Cardiac septum (tissue), 1 donor: ENCODE measurements at regions not wholly inside any gene's neighbourhood (a gene's known extent, or its start where the extent isn't known, plus 50 kb on each side); places are given as distances from the start of the nearest gene placed in this dataset.
"Not testable (repeated sequence)": the region's sequence is repeated elsewhere in the genome, so short reads cannot be mapped to it uniquely, and the experiment has no call there.

ENCODE experiments used
- DNase-seq: peaks from one replicate; pipeline ENCODE4 v3.0.0-alpha.2; 2020; ENCODE audit warnings: low spot score
- intact Hi-C: fragments of 100-400 bp; cut with DNase I; formaldehyde crosslinking; loops from one replicate; pipeline ENCODE4 v1.14.0; 2022
- donor health status: DM: no; HTN: no; CAD: no.

DNA sequence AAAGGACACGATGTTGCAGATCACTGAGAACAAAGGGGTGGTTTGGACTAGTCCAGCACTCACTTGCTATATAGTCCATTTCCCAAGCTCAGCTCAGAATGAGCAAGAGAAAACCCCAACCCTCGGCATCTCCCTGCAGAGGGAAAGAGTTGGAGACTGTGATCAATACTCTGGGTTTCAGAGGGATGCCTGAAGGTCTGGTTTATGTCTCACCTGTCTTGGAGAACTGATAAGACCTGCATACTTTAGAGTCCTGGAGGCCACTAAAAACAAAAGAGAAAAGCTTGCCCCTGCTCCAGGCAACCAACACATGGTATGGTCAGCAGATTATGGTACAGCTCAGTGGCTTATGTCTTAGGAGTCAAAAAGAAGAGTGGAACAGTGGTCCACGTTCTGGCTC is 1006.9 kb downstream of the CDH9 start:
- intact Hi-C loops = no loop called here
- DNase-seq = no peak

DNA sequence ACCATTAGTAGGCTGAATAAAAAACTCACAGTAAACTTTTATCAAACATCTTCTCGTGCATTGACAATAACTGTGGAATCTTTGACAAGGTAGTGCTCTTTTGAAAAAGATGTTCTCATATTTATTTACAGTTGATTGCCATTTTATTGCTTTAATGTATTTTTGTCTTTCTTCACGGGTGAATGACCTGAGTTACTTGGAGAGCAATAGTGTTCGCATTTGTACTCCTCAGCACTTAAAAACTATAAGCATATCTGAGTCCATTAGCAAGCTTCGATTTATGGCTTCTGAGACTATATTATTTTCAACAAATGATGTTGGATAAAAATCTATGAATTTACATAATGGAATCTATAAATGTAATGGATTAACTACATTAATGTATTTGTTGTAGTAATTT is 1012.3 kb downstream of the CDH9 start:
- no peak for DNase-seq
- intact Hi-C loops = no loop called here

DNA sequence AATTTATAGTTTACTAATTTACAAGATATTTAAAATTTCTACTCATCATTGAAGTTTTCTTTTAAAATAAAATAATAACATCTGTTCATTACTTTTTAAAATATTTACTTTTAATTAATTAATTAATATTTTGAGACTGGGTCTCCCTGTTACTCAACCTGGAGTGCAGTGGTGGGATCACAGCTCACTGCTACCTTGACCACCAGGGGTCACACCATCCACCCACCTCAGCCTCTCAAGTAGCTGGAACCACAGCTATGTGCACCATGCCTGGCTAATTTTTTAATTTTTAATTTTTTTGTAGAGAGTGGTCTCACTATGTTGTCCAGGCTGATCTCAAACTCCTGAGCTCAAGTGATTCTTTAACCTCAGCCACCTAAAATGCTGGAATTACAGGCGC is 1013.6 kb downstream of the CDH9 start:
- intact Hi-C loops = no loop called here
- no peak for DNase-seq

DNA sequence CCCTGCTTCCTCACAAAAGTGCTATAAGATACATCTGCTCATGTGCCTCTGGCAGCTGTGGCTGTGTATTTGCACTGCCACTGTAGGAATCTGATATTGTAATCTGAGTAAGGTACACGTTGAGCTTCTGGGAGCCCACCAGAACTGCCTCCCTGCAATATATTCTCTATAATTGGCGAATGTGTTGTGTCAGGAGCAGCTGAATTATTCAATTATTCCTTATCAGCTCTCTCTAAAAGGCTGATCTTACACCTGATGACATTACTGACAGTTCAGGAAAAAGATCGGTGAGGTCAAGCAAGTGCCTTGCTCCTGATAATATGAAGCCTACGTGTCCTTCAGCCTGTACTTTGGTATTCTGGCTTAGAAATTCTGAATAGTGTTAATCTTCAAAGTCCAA is 1015.0 kb downstream of the CDH9 start:
- intact Hi-C loops = no loop called here
- DNase-seq = no peak

DNA sequence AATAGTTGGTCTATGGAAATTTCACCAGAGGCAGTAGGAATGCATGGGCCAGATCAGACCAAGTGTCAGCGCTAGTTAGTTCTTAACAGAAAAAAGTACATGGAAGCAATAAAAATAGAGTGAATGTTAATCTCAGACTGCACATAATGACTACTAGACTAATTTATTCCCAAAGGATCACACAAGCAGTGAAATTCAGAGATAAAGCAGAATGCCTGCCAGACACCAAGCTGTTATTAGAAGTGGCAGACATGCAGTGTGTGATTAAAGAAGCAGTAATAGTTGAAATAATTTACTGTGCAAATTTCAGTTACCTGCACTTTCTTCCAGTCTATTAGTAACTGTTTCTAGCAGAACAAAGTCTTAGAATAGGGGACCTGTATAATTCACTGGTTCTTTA is 1024.2 kb downstream of the CDH9 start:
- no peak for DNase-seq
- intact Hi-C loops = no loop called here

DNA sequence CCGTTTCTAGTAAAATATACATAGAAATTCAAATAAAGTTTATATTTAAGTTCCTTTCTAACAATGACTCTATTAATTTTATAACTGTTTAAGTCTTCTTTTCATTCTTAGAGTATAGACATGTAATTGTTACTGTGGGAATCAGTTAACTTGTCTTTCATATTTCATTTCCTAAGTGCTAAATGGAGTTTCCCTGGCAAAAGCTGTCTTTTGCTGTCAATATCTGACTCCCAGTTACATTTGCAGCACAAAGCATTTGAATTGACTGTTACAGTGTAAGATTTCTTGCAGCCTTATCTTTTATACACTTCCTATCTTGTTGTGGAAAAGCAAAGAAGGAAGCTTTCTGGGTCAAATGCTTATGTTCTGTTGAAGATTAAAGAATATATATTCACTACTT is 1026.3 kb downstream of the CDH9 start:
- intact Hi-C loops = no loop called here
- DNase-seq = no peak

DNA sequence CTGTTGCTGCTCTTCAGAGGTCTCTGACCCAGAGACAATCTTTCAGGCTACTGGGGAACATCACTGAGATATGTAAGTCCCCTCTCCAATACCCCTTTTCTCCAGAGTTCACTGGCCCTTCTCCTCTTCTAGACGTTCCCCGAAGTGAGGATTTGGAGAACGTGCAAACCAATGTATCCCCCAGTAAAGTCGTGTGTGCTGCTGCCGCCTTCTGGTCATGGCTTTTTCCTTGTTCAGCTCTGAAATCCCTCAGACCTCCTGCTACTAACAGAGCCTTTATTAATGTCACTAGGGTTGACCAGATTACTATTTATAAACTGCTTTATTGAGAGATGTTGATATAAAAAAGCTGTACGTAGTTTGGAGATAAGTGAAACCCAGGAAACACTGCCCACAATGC is 1028.6 kb downstream of the CDH9 start:
- intact Hi-C loops = no loop called here
- DNase-seq = no peak

DNA sequence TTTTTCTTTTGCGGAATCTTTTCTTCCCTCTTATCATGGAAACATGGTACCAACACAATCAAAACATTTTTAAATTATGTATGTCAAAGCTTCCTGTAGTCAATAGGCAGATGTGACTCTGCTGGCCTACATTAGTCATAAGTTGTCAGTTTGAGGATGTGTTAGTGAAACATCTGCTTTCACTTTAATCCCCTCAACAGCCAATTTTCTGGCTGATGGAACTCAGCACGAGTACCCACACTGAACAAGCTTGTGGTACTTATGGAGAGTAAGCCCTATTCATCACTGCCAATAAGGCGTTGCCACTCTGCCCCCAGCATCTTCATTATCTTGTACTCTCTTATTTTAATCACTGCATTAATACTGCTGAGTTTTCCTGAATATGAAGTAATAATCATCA is 1034.4 kb downstream of the CDH9 start:
- DNase-seq = no peak
- intact Hi-C loops = no loop called here

DNA sequence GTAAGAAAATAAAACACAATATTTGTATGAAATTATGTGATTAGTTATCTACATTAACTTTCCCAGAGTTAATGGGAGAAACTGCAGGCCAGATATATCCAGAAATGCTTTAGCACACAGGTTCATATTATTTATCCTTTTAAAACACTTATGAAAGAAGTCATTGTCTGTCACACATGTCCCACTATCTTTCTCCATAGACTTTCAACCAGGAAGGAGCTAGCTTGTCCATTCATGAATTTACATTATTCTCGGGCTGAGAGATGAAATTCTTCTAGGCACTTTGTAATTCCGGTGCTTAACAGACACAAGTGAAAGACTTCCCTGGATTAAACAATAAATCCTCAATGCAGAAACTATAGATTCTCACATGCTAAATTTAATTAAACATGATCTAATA is 1043.2 kb downstream of the CDH9 start:
- intact Hi-C loops = no loop called here
- DNase-seq = no peak

DNA sequence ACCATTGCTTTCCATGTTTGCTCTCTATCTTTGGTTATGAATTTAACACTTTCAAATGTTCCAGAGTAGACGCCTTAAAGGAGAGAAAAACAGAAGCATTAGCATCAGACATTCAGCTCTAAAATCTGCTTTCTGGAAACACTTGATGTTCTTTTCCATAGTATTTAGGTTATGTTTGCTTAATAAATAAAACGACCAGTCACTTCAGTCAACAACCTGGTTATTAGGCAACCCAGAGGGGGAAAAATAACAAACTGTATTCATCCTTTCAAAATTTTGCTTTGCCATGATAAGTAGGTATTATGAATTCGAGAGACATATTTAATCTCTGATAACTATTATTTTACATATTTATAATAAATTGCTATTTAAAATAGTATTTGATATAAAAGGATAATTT is 1044.7 kb downstream of the CDH9 start:
- intact Hi-C loops = no loop called here
- DNase-seq = no peak

DNA sequence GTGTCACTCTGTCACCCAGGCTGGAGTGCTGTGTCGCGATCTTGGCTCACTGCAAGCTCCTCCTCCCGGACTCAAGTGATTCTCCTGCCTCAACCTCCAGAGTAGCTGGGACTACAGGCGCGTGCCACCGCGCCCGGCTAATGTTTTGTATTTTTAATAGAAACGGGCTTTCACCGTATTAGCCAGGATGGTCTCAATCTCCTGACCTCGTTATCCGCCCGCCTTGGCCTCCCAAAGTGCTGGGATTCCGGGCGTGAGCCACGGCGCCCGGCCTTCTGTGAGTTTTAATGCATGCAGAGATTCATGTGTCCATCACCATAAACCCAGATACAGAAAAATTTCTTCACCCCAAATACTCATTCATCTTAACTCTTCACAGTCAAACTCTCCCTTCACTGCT is 1046.7 kb downstream of the CDH9 start:
- intact Hi-C loops = no loop called here
- DNase-seq = no peak

DNA sequence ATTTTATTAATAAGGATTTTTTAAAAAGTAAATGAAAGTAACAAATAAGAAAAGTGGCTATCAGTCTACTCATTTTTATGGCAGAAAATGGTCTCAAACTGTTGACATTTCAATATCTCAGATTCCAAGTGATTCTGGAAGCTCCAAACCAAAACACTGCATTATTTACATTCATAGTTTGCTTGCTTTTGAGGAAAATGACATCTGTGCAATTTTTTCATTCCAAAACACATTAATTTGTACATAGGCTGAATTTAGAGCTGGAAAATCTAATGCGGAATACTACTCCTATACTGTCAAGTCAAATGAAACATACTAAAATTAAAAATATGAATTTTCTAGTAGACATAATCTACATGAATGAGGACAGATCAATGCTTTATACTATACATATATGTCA is 1047.6 kb downstream of the CDH9 start:
- intact Hi-C loops = no loop called here
- DNase-seq = no peak

DNA sequence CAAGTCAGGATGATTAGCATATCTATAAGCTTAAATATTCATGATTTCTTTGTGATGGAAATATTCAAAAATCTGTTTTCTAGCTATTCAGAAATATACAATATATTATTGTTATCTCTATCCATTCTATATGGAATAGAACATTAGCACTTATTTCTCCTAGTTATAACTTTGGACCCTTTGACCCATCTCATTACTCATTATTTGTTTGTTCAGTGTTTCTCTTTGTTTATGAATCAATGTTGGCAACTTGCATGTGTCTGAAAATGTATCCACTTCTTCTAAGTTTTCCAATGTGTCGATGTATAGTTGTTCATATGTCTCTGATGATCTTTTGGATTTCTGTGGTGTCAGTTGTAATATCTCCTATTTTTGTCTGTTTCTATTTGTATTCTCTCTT is 1059.3 kb downstream of the CDH9 start:
- intact Hi-C loops = no loop called here
- DNase-seq = no peak

DNA sequence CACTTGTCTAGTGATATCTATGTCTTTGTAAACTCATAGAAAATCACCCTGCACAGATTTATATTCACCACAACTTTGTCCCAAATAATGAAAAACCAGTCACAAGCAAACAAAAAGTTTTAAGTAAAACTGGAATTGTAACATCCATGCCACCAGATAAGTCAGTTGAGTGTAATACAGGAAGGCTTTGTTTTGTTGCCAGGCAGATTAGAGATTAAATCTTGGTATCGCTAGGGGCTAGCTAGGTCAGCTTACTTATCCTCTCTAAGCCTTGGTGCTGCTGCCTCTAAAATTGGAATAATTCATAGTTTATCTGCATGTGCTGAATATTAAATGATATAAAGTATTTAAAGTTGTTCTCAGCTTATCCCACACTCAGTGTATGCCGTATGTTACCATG is 1062.5 kb downstream of the CDH9 start:
- intact Hi-C loops = no loop called here
- no peak for DNase-seq

DNA sequence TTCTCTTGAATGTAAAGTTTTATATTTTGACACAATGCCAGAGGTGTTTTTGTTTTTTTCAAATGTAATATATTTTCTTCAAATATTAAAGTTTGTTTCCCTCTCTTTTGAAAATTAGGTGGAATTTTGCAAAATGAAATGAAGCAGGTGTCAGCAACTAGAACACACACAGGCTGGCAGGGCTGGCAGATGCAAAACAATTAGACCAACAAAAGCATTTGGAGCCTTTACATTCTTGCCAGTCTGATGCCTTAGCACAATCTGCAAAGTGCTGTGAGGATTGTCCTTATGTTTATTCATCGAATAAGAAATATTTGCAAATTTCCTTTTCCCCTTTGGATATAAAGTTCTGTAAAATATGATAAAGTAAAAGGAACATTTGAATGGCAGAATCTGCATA is 1063.9 kb downstream of the CDH9 start:
- DNase-seq = no peak
- intact Hi-C loops = no loop called here

DNA sequence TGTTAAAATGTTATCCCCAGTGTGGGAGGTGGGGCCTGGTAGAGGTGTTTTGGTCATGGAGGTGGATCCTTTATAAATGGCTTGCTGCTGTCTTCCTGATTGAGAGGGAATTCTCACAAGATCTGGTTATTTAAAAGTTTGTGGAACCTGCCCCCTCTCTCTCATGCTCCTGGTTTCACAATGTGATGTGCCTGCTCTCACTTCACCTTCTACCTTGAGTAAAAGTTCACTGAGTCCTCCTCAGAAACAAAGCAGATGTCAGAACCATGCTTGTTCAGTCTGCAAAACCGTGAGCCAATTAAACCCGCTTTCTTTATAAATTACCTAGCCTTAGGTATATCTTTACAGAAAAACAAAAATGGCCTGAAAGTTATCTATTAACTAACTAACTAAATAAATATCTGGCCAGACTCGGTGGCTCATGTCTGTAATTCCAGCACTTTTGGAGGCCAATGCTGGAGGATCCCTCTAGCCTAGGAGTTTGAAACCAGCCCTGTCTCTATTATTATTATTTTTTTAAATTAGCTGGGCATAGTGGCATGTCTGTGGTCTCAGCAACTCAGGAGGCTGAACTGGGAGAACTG is 1067.4 kb downstream of the CDH9 start:
- intact Hi-C loops = no loop called here
- no peak for DNase-seq

DNA sequence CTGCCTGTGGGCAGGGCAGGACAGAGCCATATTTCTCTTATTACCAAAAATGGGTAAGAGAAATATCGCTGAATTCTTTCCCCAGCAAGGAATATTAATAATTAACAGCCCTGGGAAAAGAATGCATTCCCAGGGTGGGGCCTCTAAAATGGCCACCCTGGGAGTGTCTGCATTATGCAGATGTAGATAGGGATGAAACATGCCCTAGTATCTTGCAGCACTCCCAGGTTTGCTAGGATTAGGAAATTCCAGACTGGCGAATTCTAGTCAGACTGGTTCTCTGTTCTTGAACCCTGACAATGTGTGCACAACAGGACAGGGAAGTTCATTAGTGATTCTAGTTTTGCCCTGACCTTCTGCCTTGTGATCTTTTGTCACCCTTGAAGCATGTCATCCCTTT is 1069.3 kb downstream of the CDH9 start:
- DNase-seq, intact Hi-C loops: not testable (repeated sequence)

DNA sequence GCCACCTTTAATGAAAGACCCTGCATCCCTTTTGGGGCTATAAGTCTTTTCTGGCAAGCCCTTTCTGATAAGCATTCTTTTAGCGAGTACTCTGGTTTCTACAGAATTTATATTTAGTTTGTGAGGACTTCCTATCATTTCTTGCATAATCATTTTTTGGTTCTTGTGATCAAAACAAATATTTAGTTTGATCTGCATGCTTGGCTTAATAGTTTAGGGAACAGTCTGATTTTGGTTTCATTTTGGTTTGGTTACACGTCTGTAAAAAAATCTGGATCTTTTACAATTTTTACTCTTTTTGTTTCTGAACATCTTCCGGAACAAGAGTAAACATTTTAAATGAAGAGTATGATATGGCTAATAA is 1074.4 kb downstream of the CDH9 start:
- intact Hi-C loops = no loop called here
- no peak for DNase-seq

DNA sequence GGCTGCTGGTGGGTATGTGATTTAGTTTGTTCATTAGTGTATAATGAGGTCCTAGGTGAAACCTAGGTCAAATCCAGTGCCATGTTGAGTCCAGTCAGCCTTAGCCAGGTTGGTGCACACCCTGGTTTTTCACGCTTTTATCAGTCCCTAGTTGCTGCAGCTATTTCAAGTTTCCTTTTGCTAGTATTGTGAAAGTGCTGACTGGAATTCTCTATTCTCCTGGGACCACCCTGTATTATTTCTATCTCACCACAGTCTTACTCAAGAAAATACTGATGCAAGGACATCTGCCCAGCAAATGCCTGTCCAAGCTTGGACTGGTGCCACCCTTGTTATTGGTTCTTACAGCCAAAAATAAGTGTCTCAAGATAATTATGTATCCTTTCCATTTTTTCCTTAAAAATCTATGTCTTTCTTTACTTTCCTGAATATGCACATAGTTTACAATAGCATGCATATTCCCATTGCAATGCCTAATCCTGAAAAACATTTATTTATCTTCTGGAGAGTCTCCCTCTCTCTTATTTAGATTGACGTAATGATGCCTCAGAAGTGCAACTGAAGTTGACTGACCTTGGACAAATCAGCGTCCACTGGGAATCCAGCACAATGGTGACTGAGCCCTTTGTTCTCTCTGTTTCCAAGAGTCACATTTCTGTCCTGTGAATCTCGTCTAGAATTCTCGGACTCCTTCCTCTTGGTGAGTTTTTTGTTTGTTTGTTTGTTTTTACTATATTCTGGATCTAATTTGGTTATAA is 1075.0 kb downstream of the CDH9 start:
- DNase-seq = no peak
- intact Hi-C loops = no loop called here

DNA sequence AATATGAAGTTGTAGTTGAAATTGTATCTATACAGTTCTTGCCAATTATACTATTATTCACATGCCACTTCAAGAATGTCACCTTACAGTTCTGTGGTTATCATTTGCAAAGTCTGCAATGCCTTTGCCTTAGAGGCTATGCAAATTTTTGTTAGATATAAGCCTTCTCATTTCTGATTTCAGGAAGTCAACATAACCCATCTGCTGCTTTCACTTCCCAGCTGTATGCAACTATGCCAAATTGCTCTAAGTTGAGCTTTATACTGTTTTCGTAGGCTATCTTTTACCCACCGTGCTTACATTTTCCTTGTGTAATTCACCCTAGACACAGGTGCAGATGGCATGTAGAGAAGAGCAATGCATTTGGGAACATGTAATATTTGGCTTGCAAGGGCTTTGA is 1083.0 kb downstream of the CDH9 start:
- DNase-seq = no peak
- intact Hi-C loops = no loop called here

DNA sequence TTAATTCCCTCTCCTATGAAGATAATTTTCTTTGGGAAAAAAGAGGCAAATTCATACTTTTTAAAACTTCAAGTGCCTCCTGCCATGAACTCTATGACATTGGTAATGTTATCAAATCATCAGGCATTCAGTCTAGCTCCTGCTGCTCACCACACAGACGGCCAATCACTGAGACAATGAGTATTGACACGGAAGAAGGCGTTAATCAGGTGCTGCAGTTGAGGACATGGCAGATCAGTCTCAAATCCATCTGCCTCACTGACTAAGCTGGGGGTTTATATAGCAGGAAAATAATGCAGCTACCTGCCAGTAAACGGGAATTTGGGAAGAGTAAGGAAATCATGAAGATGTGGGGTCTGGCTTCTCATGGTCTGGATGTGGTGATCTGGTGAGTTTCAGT is 1087.7 kb downstream of the CDH9 start:
- intact Hi-C loops = no loop called here
- no peak for DNase-seq

DNA sequence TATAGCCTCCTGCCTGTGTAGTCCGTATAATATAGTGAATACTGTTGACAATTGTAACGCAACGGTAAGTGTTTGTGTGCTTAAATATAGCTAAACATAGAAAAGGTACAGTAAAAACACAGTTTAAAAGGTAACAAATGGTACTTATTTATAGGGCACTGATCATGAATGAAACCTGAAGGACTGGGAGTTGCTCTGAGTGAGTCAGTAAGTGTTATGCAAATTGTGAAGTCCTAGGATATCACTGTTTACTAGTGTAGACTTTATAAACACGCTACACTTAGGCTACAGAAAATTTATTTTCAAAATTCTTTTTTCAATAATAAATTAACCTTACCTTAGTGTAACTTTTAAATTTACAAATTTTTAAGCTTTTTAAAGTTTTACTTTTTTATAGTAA is 1090.1 kb downstream of the CDH9 start:
- DNase-seq = no peak

More for the DNA sequence above, 1090.1 kb downstream of the CDH9 start:
- intact Hi-C loops = no loop called here
